ENCODE measurements at regions not wholly inside any gene's neighbourhood (a gene's known extent, or its start where the extent isn't known, plus 50 kb on each side); places are given as distances from the start of the nearest gene placed in this dataset.

- no peak for DNase-seq (ENCODE audit: extremely low read depth, low read depth)
- no peak for TF ChIP-seq CTCF (IDR thresholded peaks at IDR 0.05; ENCODE audit: low read depth, low read length)
Measured at GRCh38 chr9:115972843-115973595, 180.6 kb upstream of the PAPPA start.

GRCh38 chr9:115976781-115977180, 176.8 kb upstream of the PAPPA start:
- no peak for DNase-seq (ENCODE audit: extremely low read depth, low read depth)

GRCh38 chr9:115978091-115978490, 175.5 kb upstream of the PAPPA start:
- no peak for DNase-seq (ENCODE audit: extremely low read depth, low read depth)
- TF ChIP-seq CTCF (IDR thresholded peaks at IDR 0.05; ENCODE audit: low read depth, low read length): no peak

More at GRCh38 chr9:115976781-115977180, 176.8 kb upstream of the PAPPA start:
- TF ChIP-seq CTCF (IDR thresholded peaks at IDR 0.05; ENCODE audit: low read depth, low read length): no peak

- peak; percentile 34 for DNase-seq (ENCODE audit: extremely low read depth, low read depth)
- TF ChIP-seq CTCF (IDR thresholded peaks at IDR 0.05; ENCODE audit: low read depth, low read length): no peak
Measured at GRCh38 chr9:115978659-115979096, 174.9 kb upstream of the PAPPA start.

GRCh38 chr9:115980054-115980453, 173.5 kb upstream of the PAPPA start:
- no peak for TF ChIP-seq CTCF (IDR thresholded peaks at IDR 0.05; ENCODE audit: low read depth, low read length)
- DNase-seq (ENCODE audit: extremely low read depth, low read depth): no peak

GRCh38 chr9:115980502-115980901, 173.1 kb upstream of the PAPPA start:
- DNase-seq (ENCODE audit: extremely low read depth, low read depth): no peak
- no peak for TF ChIP-seq CTCF (IDR thresholded peaks at IDR 0.05; ENCODE audit: low read depth, low read length)

- DNase-seq (ENCODE audit: extremely low read depth, low read depth): no peak
- no peak for TF ChIP-seq CTCF (IDR thresholded peaks at IDR 0.05; ENCODE audit: low read depth, low read length)
Measured at GRCh38 chr9:115980976-115981375, 172.6 kb upstream of the PAPPA start.

All from AG09319 (cell line).